HCT116 (cell line): ENCODE measurements at regions not wholly inside any gene's neighbourhood (a gene's known extent, or its start where the extent isn't known, plus 50 kb on each side); places are given as distances from the start of the nearest gene placed in this dataset.

ENCODE experiments used
- ATAC-seq: fragments of 200-7000 bp; cut with Tn5 transposase; 2 replicates; pipeline ENCODE4 v1.9.1; 2020; ENCODE audit warnings: mild to moderate bottlenecking, moderate library complexity
- BruUV-seq: library from RNA; stranded (reverse); fragments of 400-500 nt; replicated peaks from 2 replicates; lab custom pipeline; 2021; lab: Mats Ljungman, UMichigan
- CTCF ChIA-PET: fragments of 300-600 bp; sonication (Branson Sonifier 250); formaldehyde crosslinking; loops from one replicate; lab custom pipeline; 2021; ENCODE audit warnings: antibody characterized with exemption; lab: Charles Lee
- POLR2A ChIA-PET: fragments of 300-600, 350-600 bp; sonication (Branson Sonifier 250); formaldehyde crosslinking; loops from one replicate; lab custom pipeline; 2021; ENCODE audit warnings: antibody characterized with exemption; lab: Charles Lee
- RAD21 ChIA-PET, 2 experiments: fragments of 300-600 bp; sonication (Branson Sonifier 250); formaldehyde crosslinking; loops; one replicate each; lab custom pipeline; 2023; ENCODE audit warnings: low total read pairs in 2 of 2; ENCODE audit not compliant: uncharacterized antibody in 2 of 2, unreplicated experiment in 2 of 2, low non-redundant PET in 1 of 2; lab: Charles Lee
- DNase-seq: peaks from one replicate; pipeline ENCODE4 v3.0.0-alpha.2; 2010; ENCODE audit warnings: low read depth, low spot score
- H2AFZ ChIP-seq: fragments of 200-600 bp; shearing (Covaris generic), sonication (generic); 2 replicates; pipeline ENCODE4 v1.6.1; 2017; ENCODE audit warnings: low read depth, mixed run types, mixed read lengths, antibody characterized with exemption, low read length; ENCODE audit not compliant: poor library complexity, severe bottlenecking
- H3K27ac ChIP-seq: 2 replicates; pipeline ENCODE4 v1.5.1; 2012; ENCODE audit warnings: low read depth, low read length
- H3K27me3 ChIP-seq: fragments of 200-600 bp; sonication (generic); 2 replicates; pipeline ENCODE4 v1.6.1; 2016; ENCODE audit warnings: mixed run types, low read length, mixed read lengths; ENCODE audit not compliant: insufficient read depth
- H3K36me3 ChIP-seq, 2 experiments: fragments of 200-500 bp in 1 of 2; fragments of 200-600 bp in 1 of 2; sonication (Bioruptor generic) in 1 of 2; sonication (generic) in 1 of 2; 2 replicates each; pipeline versions ENCODE4 v1.5.1 to v1.6.1; 2014 to 2016; ENCODE audit warnings: low read length in 2 of 2, inconsistent platforms in 1 of 2, mixed read lengths in 1 of 2, mixed run types in 1 of 2; ENCODE audit not compliant: insufficient read depth in 2 of 2, control insufficient read depth in 1 of 2
- H3K4me1 ChIP-seq, 2 experiments: fragments of 200-600 bp in 1 of 2; sonication (generic) in 1 of 2; 2 replicates each; pipeline versions ENCODE4 v1.5.1 to v1.6.1; 2012 to 2017; ENCODE audit warnings: low read length in 2 of 2, inconsistent platforms in 1 of 2, mild to moderate bottlenecking in 1 of 2, mixed read lengths in 1 of 2, mixed run types in 1 of 2, moderate library complexity in 1 of 2; ENCODE audit not compliant: insufficient read depth in 2 of 2, control insufficient read depth in 1 of 2
- H3K4me2 ChIP-seq: fragments of 200-600 bp; sonication (generic); 2 replicates; pipeline ENCODE4 v1.6.1; 2017; ENCODE audit warnings: mixed run types, low read length, mixed read lengths
- H3K4me3 ChIP-seq, 2 experiments: fragments of 200-600 bp in 1 of 2; sonication (generic) in 1 of 2; replicated peaks in 1 of 2; 2 replicates each; pipeline ENCODE4 v1.5.1; 2011 to 2016; ENCODE audit warnings: low read length in 2 of 2, control low read depth in 1 of 2, low read depth in 1 of 2, mild to moderate bottlenecking in 1 of 2, mixed read lengths in 1 of 2, mixed run types in 1 of 2
- H3K79me2 ChIP-seq: fragments of 200-600 bp; sonication (generic); 2 replicates; pipeline ENCODE4 v1.6.1; 2017; ENCODE audit warnings: mild to moderate bottlenecking, mixed run types, low read length, moderate library complexity, mixed read lengths; ENCODE audit not compliant: insufficient read depth
- H3K9ac ChIP-seq: fragments of 200-600 bp; sonication (generic); 2 replicates; pipeline ENCODE4 v1.6.1; 2016; ENCODE audit warnings: low read length, mixed read lengths
- H3K9me2 ChIP-seq: fragments of 200-600 bp; sonication (generic), shearing (Covaris generic); 2 replicates; pipeline ENCODE4 v1.6.1; 2017; ENCODE audit warnings: mixed run types, mild to moderate bottlenecking, moderate library complexity; ENCODE audit not compliant: insufficient read depth
- H3K9me3 ChIP-seq, 2 experiments: fragments of 200-500 bp in 1 of 2; fragments of 200-600 bp in 1 of 2; sonication (Bioruptor generic) in 1 of 2; sonication (generic) in 1 of 2; 2 replicates each; pipeline ENCODE4 v1.6.1; 2014 to 2017; ENCODE audit warnings: low read length in 2 of 2, mixed read lengths in 2 of 2, inconsistent platforms in 1 of 2, low read depth in 1 of 2, mild to moderate bottlenecking in 1 of 2, mixed run types in 1 of 2, moderate library complexity in 1 of 2; ENCODE audit not compliant: control insufficient read depth in 1 of 2, insufficient read depth in 1 of 2
- H4K20me1 ChIP-seq: fragments of 200-600 bp; sonication (generic), shearing (Covaris generic); 2 replicates; pipeline ENCODE4 v1.6.1; 2017; ENCODE audit warnings: mixed run types, mild to moderate bottlenecking, moderate library complexity; ENCODE audit not compliant: insufficient read depth
- CTCF ChIP-seq, 3 experiments: fragments of 200-600 bp in 1 of 3; sonication (generic) in 1 of 3; IDR thresholded peaks in 2 of 3; conservative IDR thresholded peaks in 1 of 3; 2 replicates each; pipeline ENCODE4 v1.5.1; 2012 to 2017; ENCODE audit warnings: low read depth in 2 of 3, low read length in 2 of 3, antibody characterized with exemption in 1 of 3, borderline replicate concordance in 1 of 3, control low read depth in 1 of 3, mild to moderate bottlenecking in 1 of 3, mixed read lengths in 1 of 3, mixed run types in 1 of 3, moderate library complexity in 1 of 3; ENCODE audit not compliant: insufficient read depth in 1 of 3
- EGR1 ChIP-seq: IDR thresholded peaks from 2 replicates; pipeline ENCODE4 v1.6.1; 2012; ENCODE audit warnings: low read depth
- EZH2 ChIP-seq: fragments of 200-600 bp; sonication (generic); IDR thresholded peaks from 2 replicates; pipeline ENCODE4 v1.6.1; 2017; ENCODE audit warnings: antibody characterized with exemption, mixed run types
- RAD21 ChIP-seq: IDR thresholded peaks from 2 replicates; pipeline ENCODE4 v1.6.1; 2012; ENCODE audit warnings: low read depth, mild to moderate bottlenecking
- YY1 ChIP-seq: IDR thresholded peaks from 2 replicates; pipeline ENCODE4 v1.6.1; 2011; ENCODE audit warnings: low read length, low read depth, moderate library complexity, mild to moderate bottlenecking; ENCODE audit not compliant: insufficient replicate concordance; ENCODE audit errors: extremely low read depth
- ZBTB33 ChIP-seq: IDR thresholded peaks from 2 replicates; pipeline ENCODE4 v1.6.1; 2011; ENCODE audit warnings: mild to moderate bottlenecking, low read length, moderate library complexity; ENCODE audit not compliant: insufficient replicate concordance; ENCODE audit errors: extremely low read depth
- intact Hi-C: fragments of 100-400 bp; cut with micrococcal nuclease; formaldehyde crosslinking; loops from 2 replicates; pipeline ENCODE4 v1.10.0; 2022

- no peaks in the 10 kb centered on the region for H3K79me2 ChIP-seq
- H2AFZ ChIP-seq: no peak overlapping the region
- H4K20me1 ChIP-seq: no peaks in the 10 kb centered on the region
- no peak for DNase-seq
- H3K4me3 ChIP-seq: no peak overlapping the region
- H3K9me3 ChIP-seq: no peaks in the 10 kb centered on the region
- BruUV-seq: no TSS peak
- no peaks in the 10 kb centered on the region; the same call in 1 of the 2 replicates for H3K27me3 ChIP-seq
- ChIA-PET CTCF (interaction anchor here (0.6 to 2.3 kb wide), 10 partner anchors 11 to 294 kb away, joined by 3 to 7 read pairs (median 3); no protein-coding TSS in a partner anchor), POLR2A (no interaction called here), RAD21 (interaction anchor here in 1 of 2 experiments (0.5 to 1.3 kb wide), 3 partner anchors 94 to 294 kb away, joined by 3 to 8 read pairs (median 3); no protein-coding TSS in a partner anchor)
- peaks cover 0 to 7% of the 10 kb centered on the region in 2 experiments; a peak in 1 of 4 replicates for H3K4me1 ChIP-seq
- no peak overlapping the region for H3K9ac ChIP-seq
- no peak overlapping the region for H3K27ac ChIP-seq
- no peaks in the 10 kb centered on the region for H3K36me3 ChIP-seq
- no peaks in the 10 kb centered on the region for H3K9me2 ChIP-seq
- TF ChIP-seq EZH2: no peak
- TF ChIP-seq EGR1: no peak
- TF ChIP-seq, all 23 proteins: peak for 0
- peak overlapping the region; percentile 43 for H3K4me2 ChIP-seq
- intact Hi-C loops: loop anchor here (1.0 to 5.0 kb wide), 3 partner anchors 175 to 460 kb away; no protein-coding TSS in a partner anchor
- ATAC-seq: no peak
These were observed 52.3 kb upstream of the FAM89A start for GRCh38 chr1:231092380-231092779.

- peak; percentile 96 for ATAC-seq
These were observed 51.8 kb upstream of the FAM89A start for GRCh38 chr1:231091831-231092301.

More at GRCh38 chr1:231091831-231092301, 51.8 kb upstream of the FAM89A start:
- Histone ChIP-seq H3K4me3 (no peak overlapping the region), H3K36me3 (no peaks in the 10 kb centered on the region), H3K4me1 (peaks cover 0 to 7% of the 10 kb centered on the region in 2 experiments; a peak in 1 of 4 replicates), H4K20me1 (no peaks in the 10 kb centered on the region), H3K79me2 (no peaks in the 10 kb centered on the region), H3K27ac (no peak overlapping the region), H3K9me3 (no peaks in the 10 kb centered on the region), H3K27me3 (no peaks in the 10 kb centered on the region; the same call in 1 of the 2 replicates), H2AFZ (peak overlapping the region; percentile 75), H3K9me2 (no peaks in the 10 kb centered on the region), H3K9ac (no peak overlapping the region), H3K4me2 (peak overlapping the region; percentile 43)
- intact Hi-C loops: loop anchor here (1.0 to 5.0 kb wide), 3 partner anchors 175 to 460 kb away; no protein-coding TSS in a partner anchor
- peak; percentile 48 for DNase-seq
- RAD21 ChIA-PET: interaction anchor here in 1 of 2 experiments (0.5 to 1.3 kb wide), 3 partner anchors 93 to 294 kb away, joined by 3 to 8 read pairs (median 3); no protein-coding TSS in a partner anchor
- POLR2A ChIA-PET: no interaction called here
- BruUV-seq: no TSS peak
- peak; percentile 74 for TF ChIP-seq RAD21
- peak; percentile 75 to 94 (median 92); a peak in 5 of 6 replicates for TF ChIP-seq CTCF (IDR thresholded peaks at IDR 0.05 in 2 of 3, conservative IDR thresholded peaks at IDR 0.05 in 1 of 3; ENCODE audit: borderline replicate concordance in 1 of 3, insufficient read depth in 1 of 3, low read depth in 2 of 3, low read length in 2 of 3)
- no peak for TF ChIP-seq ZBTB33
- TF ChIP-seq YY1: peak; percentile 21
- CTCF ChIA-PET: interaction anchor here (0.6 to 2.3 kb wide), 12 partner anchors 11 to 349 kb away, joined by 3 to 7 read pairs (median 3); no protein-coding TSS in a partner anchor
